ENCODE measurements at regions not wholly inside any gene's neighbourhood (a gene's known extent, or its start where the extent isn't known, plus 50 kb on each side); places are given as distances from the start of the nearest gene placed in this dataset.

- H3K4ac ChIP-seq (ENCODE audit: low read depth, low read length) = no peak overlapping the region
- H3K27me3 Mint-ChIP-seq (ENCODE audit: low read depth) = peaks cover 3% of the 10 kb centered on the region; the same call in 1 of the 2 replicates
- no peak overlapping the region for H4K5ac ChIP-seq (ENCODE audit: insufficient read length, low read depth, low read length)
- H3K18ac ChIP-seq (ENCODE audit: insufficient read length, low read depth, low read length) = no peak overlapping the region
- no peak overlapping the region for H2BK120ac ChIP-seq (ENCODE audit: low read depth, low read length, poor library complexity, severe bottlenecking)
- H3K27ac ChIP-seq (ENCODE audit: insufficient read length, low read depth, low read length) = no peak overlapping the region
- TF ChIP-seq CTCF (conservative IDR thresholded peaks at IDR 0.05) = no peak
- no peak overlapping the region for H4K8ac ChIP-seq (replicated peaks; ENCODE audit: insufficient read length, low read depth, low read length)
- H3K23me2 ChIP-seq (ENCODE audit: insufficient read length, low read depth, low read length, poor library complexity, severe bottlenecking) = no peaks in the 10 kb centered on the region
- no peak overlapping the region for H3K9ac ChIP-seq (ENCODE audit: extremely low read depth, insufficient read length, low read length)
- H3K36me3 Mint-ChIP-seq (ENCODE audit: insufficient read depth in 1 of 3, low read depth in 3 of 3) = peaks cover 2 to 8% (median 8%) of the 10 kb centered on the region in 3 experiments; a peak in 5 of 7 replicates
- H2AFZ ChIP-seq (ENCODE audit: low read length) = no peak overlapping the region
- no peaks in the 10 kb centered on the region; the same call in 1 of the 2 replicates for H3K79me2 ChIP-seq (ENCODE audit: insufficient read depth, low read length)
- no peaks in the 10 kb centered on the region for H3K9me3 ChIP-seq (ENCODE audit: control insufficient read depth, low read depth, low read length)
- H3K56ac ChIP-seq (ENCODE audit: insufficient read length, low read depth, low read length) = no peak overlapping the region
- WGBS (ENCODE audit: extremely low coverage, insufficient read length, low lambda C conversion rate) = no CpG with 5 or more reads among the region's 1 CpG
- peaks cover 63 to 70% of the 10 kb centered on the region in 2 experiments for H3K9me3 Mint-ChIP-seq
- H2BK20ac ChIP-seq (ENCODE audit: low read depth, low read length, poor library complexity, severe bottlenecking) = no peak overlapping the region
- no peak overlapping the region for H2BK15ac ChIP-seq (ENCODE audit: low read depth, low read length)
- no peak overlapping the region for H2AK5ac ChIP-seq (ENCODE audit: insufficient read length, low read length)
- H3K79me1 ChIP-seq (ENCODE audit: insufficient read depth, low read depth, low read length, poor library complexity, severe bottlenecking) = no peaks in the 10 kb centered on the region
- no peak overlapping the region for H3K27ac Mint-ChIP-seq
- DNase-seq = no peak
- no peaks in the 10 kb centered on the region for H4K20me1 ChIP-seq (ENCODE audit: control insufficient read depth, insufficient read depth, insufficient read length)
- H3T11ph ChIP-seq (ENCODE audit: low read length) = no peak overlapping the region
- H3K4me1 Mint-ChIP-seq = no peaks in the 10 kb centered on the region
- no peaks in the 10 kb centered on the region for H3K27me3 ChIP-seq (ENCODE audit: insufficient read depth, low read length)
- H3K14ac ChIP-seq (ENCODE audit: insufficient read depth, low read length) = no peak overlapping the region
- no peaks in the 10 kb centered on the region for H3K4me1 ChIP-seq (ENCODE audit: insufficient read depth, low read length)
- no peak overlapping the region for H3K23ac ChIP-seq (ENCODE audit: insufficient read length, low read depth, low read length)
- H2BK12ac ChIP-seq (ENCODE audit: insufficient read length, low read depth, low read length) = no peak overlapping the region
- H3K4me3 Mint-ChIP-seq = no peak overlapping the region
- H2BK5ac ChIP-seq (ENCODE audit: insufficient read length, low read length) = no peak overlapping the region
- no peak overlapping the region for H4K91ac ChIP-seq (ENCODE audit: insufficient read length, low read depth, low read length)
- H3K4me2 ChIP-seq (ENCODE audit: insufficient read depth, insufficient read length, low read length) = no peak overlapping the region
Observed at GRCh38 chrX:46354481-46354880, 190.7 kb downstream of the ZNF674 start.
